ENCODE measurements at regions not wholly inside any gene's neighbourhood (a gene's known extent, or its start where the extent isn't known, plus 50 kb on each side); places are given as distances from the start of the nearest gene placed in this dataset.

- TF ChIP-seq HNRNPLL (IDR thresholded peaks at IDR 0.05; ENCODE audit: low read depth, low read length, poor library complexity, severe bottlenecking) (no peak), SALL2 (CRISPR knock-in tag; IDR thresholded peaks at IDR 0.05) (no peak), ZFX (CRISPR knock-in tag; IDR thresholded peaks at IDR 0.05; ENCODE audit: low read depth) (no peak), POLR2A (IDR thresholded peaks at IDR 0.05; ENCODE audit: insufficient read depth in 1 of 2, low read depth in 2 of 2, low read length in 2 of 2) (no peak), NFIC (IDR thresholded peaks at IDR 0.05; ENCODE audit: low read length) (no peak)
- TF ChIP-seq, protein P1, sequence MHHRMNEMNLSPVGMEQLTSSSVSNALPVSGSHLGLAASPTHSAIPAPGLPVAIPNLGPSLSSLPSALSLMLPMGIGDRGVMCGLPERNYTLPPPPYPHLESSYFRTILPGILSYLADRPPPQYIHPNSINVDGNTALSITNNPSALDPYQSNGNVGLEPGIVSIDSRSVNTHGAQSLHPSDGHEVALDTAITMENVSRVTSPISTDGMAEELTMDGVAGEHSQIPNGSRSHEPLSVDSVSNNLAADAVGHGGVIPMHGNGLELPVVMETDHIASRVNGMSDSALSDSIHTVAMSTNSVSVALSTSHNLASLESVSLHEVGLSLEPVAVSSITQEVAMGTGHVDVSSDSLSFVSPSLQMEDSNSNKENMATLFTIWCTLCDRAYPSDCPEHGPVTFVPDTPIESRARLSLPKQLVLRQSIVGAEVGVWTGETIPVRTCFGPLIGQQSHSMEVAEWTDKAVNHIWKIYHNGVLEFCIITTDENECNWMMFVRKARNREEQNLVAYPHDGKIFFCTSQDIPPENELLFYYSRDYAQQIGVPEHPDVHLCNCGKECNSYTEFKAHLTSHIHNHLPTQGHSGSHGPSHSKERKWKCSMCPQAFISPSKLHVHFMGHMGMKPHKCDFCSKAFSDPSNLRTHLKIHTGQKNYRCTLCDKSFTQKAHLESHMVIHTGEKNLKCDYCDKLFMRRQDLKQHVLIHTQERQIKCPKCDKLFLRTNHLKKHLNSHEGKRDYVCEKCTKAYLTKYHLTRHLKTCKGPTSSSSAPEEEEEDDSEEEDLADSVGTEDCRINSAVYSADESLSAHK (CRISPR knock-in tag; IDR thresholded peaks at IDR 0.05; ENCODE audit: borderline replicate concordance) = no peak
Observed at GRCh38 chr4:159926871-159927270, 824.0 kb downstream of the RAPGEF2 start.
